AG10803 (cell line): ENCODE measurements at regions not wholly inside any gene's neighbourhood (a gene's known extent, or its start where the extent isn't known, plus 50 kb on each side); places are given as distances from the start of the nearest gene placed in this dataset.
"Not testable (repeated sequence)": the region's sequence is repeated elsewhere in the genome, so short reads cannot be mapped to it uniquely, and the experiment has no call there.

Source experiments
- DNase-seq: peaks from one replicate; pipeline ENCODE4 v3.0.0; 2010; ENCODE audit warnings: low read depth
- H3K4me3 ChIP-seq: 2 replicates; pipeline ENCODE4 v1.5.1; 2011; ENCODE audit warnings: mild to moderate bottlenecking, low read length, control low read depth
- TF ChIP-seq, protein P1 (sequence below): conservative IDR thresholded peaks from 2 replicates; pipeline ENCODE4 v1.5.1; 2011; ENCODE audit warnings: mild to moderate bottlenecking, low read length, control low read depth, inconsistent platforms

DNA sequence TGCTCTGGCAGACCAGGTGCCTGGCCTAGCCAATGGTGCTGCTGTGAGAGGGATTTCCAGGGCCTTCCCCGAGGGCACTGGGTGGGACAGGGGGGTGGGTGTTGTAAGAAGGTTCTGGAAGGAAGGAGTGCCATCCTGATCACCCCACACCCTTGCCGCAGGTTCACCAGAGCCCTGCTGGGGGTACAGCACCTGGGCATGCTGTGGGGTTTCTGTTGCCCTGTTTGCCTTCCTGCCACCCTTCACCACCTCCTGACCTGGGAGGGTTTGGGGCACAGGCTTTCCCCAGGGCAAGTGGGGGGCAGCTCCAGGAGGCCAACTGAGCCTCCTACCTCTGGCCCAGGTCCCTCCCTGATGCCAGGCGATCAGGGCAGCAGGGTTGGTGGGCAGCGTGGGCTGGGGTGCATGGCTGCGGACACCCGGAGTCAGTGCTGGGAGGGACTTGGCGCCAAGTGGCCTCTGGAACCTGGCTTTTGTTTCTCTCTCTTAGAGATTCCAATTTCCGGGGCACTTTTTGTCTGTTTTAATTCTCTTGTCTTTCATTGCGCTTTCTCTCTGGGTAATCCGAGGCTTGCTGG lies 318.8 kb downstream of the PTPRU start:
- H3K4me3 ChIP-seq: no peak overlapping the region
- DNase-seq: no peak
- TF ChIP-seq, protein P1, sequence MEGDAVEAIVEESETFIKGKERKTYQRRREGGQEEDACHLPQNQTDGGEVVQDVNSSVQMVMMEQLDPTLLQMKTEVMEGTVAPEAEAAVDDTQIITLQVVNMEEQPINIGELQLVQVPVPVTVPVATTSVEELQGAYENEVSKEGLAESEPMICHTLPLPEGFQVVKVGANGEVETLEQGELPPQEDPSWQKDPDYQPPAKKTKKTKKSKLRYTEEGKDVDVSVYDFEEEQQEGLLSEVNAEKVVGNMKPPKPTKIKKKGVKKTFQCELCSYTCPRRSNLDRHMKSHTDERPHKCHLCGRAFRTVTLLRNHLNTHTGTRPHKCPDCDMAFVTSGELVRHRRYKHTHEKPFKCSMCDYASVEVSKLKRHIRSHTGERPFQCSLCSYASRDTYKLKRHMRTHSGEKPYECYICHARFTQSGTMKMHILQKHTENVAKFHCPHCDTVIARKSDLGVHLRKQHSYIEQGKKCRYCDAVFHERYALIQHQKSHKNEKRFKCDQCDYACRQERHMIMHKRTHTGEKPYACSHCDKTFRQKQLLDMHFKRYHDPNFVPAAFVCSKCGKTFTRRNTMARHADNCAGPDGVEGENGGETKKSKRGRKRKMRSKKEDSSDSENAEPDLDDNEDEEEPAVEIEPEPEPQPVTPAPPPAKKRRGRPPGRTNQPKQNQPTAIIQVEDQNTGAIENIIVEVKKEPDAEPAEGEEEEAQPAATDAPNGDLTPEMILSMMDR: no peak

DNA sequence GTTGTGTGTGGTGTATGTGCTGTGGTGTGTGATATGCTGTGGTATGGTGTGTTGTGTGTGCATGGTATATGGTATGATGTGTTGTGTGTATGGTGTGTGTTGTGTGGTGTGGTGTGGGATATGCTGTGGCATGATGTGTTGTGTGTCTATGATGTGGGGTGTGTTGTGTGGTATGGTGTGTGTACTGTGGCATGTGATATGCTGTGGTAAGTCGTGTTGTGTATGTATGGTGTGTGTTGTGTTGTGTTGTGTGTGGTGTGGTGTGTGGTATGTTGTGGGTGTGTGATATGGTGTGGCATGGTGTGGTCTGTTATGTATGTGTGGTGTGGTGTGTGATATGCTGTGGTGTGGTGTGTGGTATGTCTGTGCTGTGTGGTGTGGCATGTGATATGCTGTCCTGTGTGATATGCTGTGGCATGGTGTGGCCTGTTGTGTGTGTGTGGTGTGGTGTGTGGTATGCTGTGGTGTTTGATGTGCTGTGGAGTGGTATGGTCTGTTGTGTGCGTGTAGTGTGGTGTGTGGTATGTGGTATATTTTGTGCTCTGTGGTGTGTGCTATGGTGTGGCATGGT lies 318.0 kb downstream of the PTPRU start:
- DNase-seq: no peak
- TF ChIP-seq, protein P1: no peak
- H3K4me3 ChIP-seq: no peak overlapping the region

DNA sequence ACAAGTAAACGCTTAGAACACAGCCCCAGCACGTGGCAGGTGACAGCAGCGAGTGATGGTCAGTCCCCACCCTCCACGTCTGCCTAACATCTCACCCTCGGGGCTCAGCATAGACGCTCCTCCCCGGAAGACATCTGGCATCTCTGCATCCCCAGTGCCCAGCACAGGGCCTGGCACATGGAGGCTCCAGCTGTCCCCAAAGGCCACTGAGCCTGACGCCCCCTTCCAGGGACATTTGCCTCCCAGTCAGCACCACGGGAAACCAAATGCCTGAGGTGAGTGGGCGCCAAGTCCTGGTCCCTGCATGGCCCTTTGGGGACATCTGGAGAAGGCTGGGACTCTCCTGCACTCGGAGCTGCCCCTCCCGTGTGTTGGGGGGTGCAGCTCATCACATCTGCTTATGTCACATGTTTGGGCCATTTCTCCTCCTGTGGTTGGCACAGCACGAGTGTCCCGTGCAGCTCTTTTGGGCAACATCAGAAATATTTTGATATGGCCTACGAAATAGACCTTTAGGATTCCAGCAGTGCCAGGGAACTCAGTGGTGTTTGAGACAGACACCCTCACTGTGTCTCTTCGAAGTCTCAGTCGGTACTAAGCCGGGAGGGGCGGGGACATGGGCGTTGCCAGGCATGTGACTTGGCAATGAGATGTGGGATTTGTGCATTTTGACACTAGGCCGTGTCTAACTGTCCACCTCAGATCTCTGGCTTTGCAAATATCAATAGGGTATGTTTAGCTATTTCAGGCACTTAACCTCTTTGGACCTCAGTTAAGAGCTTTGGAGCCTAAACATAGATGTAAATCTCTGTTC lies 315.0 kb downstream of the PTPRU start:
- DNase-seq: no peak
- TF ChIP-seq, protein P1: no peak
- H3K4me3 ChIP-seq: no peak overlapping the region

DNA sequence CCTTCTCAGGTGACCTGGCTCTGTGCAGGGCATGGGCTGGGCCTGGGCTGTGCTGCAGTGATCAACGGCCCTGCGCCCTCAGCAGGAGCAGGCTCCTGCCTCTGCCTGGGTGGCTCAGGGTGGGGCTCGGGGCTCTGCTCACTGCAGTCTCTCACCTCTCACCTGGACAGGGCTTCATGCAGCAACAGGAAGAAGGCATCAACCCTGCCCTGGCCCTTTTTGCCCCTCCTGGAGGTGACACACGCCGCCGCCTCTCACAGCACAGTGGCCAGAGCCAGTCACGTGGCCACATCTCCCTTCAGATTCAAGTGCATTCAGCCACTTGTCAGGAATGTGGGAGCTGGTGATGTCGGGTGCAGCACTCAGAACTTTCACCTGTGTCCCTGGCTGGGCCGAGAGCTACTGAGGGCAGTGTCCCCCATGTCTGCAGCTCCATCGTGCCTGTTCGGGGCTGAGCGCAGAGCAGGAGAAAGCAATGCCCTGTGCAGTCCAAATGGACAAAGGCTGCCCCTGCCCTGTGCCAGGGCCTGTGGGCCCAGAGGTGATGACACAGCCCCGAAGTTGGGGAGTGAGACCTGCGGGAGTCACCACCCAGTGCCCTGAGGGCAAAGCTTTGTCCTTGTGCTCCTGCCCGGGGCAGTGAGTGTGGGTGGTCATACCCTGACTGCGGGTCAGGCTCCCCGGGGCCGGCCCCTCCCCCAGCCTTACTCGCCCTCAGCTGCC lies 314.0 kb downstream of the PTPRU start:
- TF ChIP-seq, protein P1: no peak
- no peak overlapping the region for H3K4me3 ChIP-seq
- no peak for DNase-seq

DNA sequence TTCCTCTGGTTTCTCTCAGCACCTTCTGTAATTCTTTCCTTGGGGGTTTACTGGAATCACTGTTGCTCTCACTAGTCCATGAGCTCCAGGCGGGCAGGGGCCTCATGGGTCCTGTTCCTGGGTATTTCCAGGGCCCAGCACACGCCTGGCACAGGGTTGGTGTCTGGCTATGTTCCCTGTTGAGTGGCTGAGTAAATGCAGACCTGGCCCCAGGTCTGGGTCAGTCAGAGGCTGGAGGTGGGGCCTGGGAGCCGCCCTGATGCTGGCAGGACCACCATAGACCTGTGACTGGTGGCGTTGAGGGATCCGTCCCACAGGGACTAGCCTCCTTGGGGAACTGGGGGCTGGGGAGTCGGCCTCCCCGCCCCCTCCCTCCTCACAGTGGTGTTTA lies 313.4 kb downstream of the PTPRU start:
- H3K4me3 ChIP-seq, DNase-seq: not testable (repeated sequence)

DNA sequence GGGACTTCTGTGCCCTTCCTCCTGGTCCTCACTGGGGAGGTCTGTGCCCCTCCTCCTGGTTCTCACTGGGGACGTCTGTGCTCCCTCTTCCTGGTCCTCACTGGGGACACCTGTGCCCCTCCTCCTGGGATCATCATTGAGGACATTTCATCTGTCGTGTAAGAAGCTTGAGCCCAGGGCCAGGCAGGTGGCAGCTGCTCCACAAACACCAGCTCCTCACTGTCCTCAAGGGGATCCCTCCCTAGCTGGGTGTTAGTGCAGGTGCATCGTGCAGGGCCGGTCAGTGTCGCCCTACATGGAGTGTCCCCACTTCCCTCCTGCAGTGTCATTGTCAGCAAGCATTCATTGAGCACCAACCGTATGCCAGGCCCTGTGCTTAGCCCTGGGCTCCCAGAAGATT lies 312.7 kb downstream of the PTPRU start:
- TF ChIP-seq, protein P1: no peak
- no peak overlapping the region for H3K4me3 ChIP-seq
- DNase-seq: no peak

DNA sequence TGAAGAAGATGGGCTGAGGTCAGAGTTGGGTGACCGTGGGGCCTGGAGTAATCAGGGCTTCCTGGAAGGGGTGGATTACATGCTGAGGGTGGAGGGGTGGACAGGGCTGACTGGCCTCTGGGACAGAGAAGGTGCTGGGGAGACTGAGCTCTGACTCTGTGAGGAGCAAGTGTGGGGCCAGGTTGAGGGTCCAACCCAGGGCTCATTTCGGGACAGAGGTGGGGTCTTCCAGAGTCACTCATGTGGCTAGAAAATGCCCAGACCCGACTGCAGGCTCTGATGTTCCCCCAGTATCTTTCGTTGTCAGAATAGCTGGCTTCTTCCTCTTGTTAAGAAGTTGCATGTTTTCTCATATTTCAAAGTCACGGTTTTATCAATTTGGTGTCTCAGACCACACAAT lies 311.8 kb downstream of the PTPRU start:
- DNase-seq: no peak
- TF ChIP-seq, protein P1: no peak
- no peak overlapping the region for H3K4me3 ChIP-seq
